ENCODE measurements at regions not wholly inside any gene's neighbourhood (a gene's known extent, or its start where the extent isn't known, plus 50 kb on each side); places are given as distances from the start of the nearest gene placed in this dataset.

- Histone ChIP-seq H3K36me3 (no peaks in the 10 kb centered on the region), H3K9me3 (no peaks in the 10 kb centered on the region), H3K27ac (no peak overlapping the region), H3K4me3 (no peak overlapping the region), H3K4me1 (replicated peaks) (no peaks in the 10 kb centered on the region), H3K27me3 (replicated peaks; ENCODE audit: insufficient read depth) (no peaks in the 10 kb centered on the region)
- WGBS: 96% methylated on average over 34 of the region's 42 CpGs
- intact Hi-C loops (cut with DNase I): no loop called here
- TF ChIP-seq CTCF (IDR thresholded peaks at IDR 0.05): no peak
- no peak for DNase-seq (ENCODE audit: low spot score)
These were observed 224.1 kb upstream of the RIOK2 start for GRCh38 chr5:97406946-97407676.

- H3K27me3 ChIP-seq (replicated peaks; ENCODE audit: insufficient read depth): no peaks in the 10 kb centered on the region
- no peaks in the 10 kb centered on the region for H3K9me3 ChIP-seq
- H3K36me3 ChIP-seq: no peaks in the 10 kb centered on the region
- TF ChIP-seq POLR2AphosphoS5 (IDR thresholded peaks at IDR 0.05) (no peak), CTCF (IDR thresholded peaks at IDR 0.05) (no peak), POLR2A (IDR thresholded peaks at IDR 0.05) (no peak)
- H3K4me1 ChIP-seq (replicated peaks): no peaks in the 10 kb centered on the region
- WGBS: 79% methylated on average over 9 of the region's 9 CpGs
- DNase-seq (ENCODE audit: low spot score): no peak
- H3K27ac ChIP-seq: no peak overlapping the region
- no peak overlapping the region for H3K4me3 ChIP-seq
- intact Hi-C loops (cut with DNase I): no loop called here
These were observed 225.3 kb upstream of the RIOK2 start for GRCh38 chr5:97408331-97408730.

- no peak for DNase-seq (ENCODE audit: low spot score)
These were observed 229.9 kb upstream of the RIOK2 start for GRCh38 chr5:97412959-97413358.

GRCh38 chr5:97417986-97418385, 234.9 kb upstream of the RIOK2 start:
- Histone ChIP-seq H3K27me3 (replicated peaks; ENCODE audit: insufficient read depth) (no peaks in the 10 kb centered on the region), H3K9me3 (no peaks in the 10 kb centered on the region), H3K4me1 (replicated peaks) (no peaks in the 10 kb centered on the region), H3K4me3 (no peak overlapping the region), H3K36me3 (no peaks in the 10 kb centered on the region), H3K27ac (no peak overlapping the region)
- DNase-seq (ENCODE audit: low spot score): no peak
- intact Hi-C loops (cut with DNase I): no loop called here
- TF ChIP-seq POLR2AphosphoS5 (IDR thresholded peaks at IDR 0.05) (no peak), POLR2A (IDR thresholded peaks at IDR 0.05) (no peak), CTCF (IDR thresholded peaks at IDR 0.05) (no peak)

More at GRCh38 chr5:97412959-97413358, 229.9 kb upstream of the RIOK2 start:
- Histone ChIP-seq H3K27me3 (replicated peaks; ENCODE audit: insufficient read depth) (no peaks in the 10 kb centered on the region), H3K9me3 (no peaks in the 10 kb centered on the region), H3K27ac (no peak overlapping the region), H3K36me3 (no peaks in the 10 kb centered on the region), H3K4me3 (no peak overlapping the region), H3K4me1 (replicated peaks) (no peaks in the 10 kb centered on the region)
- WGBS: 85% methylated on average over 2 of the region's 2 CpGs
- intact Hi-C loops (cut with DNase I): no loop called here
- TF ChIP-seq CTCF (IDR thresholded peaks at IDR 0.05) (no peak), POLR2AphosphoS5 (IDR thresholded peaks at IDR 0.05) (no peak), POLR2A (IDR thresholded peaks at IDR 0.05) (no peak)

- no peaks in the 10 kb centered on the region for H3K9me3 ChIP-seq
- no peak overlapping the region for H3K27ac ChIP-seq
- DNase-seq (ENCODE audit: low spot score): no peak
- H3K27me3 ChIP-seq (replicated peaks; ENCODE audit: insufficient read depth): no peaks in the 10 kb centered on the region
- WGBS: 94% methylated on average over 1 of the region's 1 CpG
- H3K4me1 ChIP-seq (replicated peaks): no peaks in the 10 kb centered on the region
- no peaks in the 10 kb centered on the region for H3K36me3 ChIP-seq
- no peak overlapping the region for H3K4me3 ChIP-seq
- TF ChIP-seq POLR2A (IDR thresholded peaks at IDR 0.05) (no peak), POLR2AphosphoS5 (IDR thresholded peaks at IDR 0.05) (no peak), CTCF (IDR thresholded peaks at IDR 0.05) (no peak)
- intact Hi-C loops (cut with DNase I): no loop called here
These were observed 235.4 kb upstream of the RIOK2 start for GRCh38 chr5:97418462-97418861.
